ENCODE measurements at regions not wholly inside any gene's neighbourhood (a gene's known extent, or its start where the extent isn't known, plus 50 kb on each side); places are given as distances from the start of the nearest gene placed in this dataset.

- no peak for TF ChIP-seq POLR2AphosphoS5 (IDR thresholded peaks at IDR 0.05; ENCODE audit: low read depth, low read length)
- TF ChIP-seq REST (IDR thresholded peaks at IDR 0.05; ENCODE audit: insufficient read depth in 1 of 2, low read depth in 2 of 2, low read length in 2 of 2), result no peak
- TF ChIP-seq TAF1 (IDR thresholded peaks at IDR 0.05; ENCODE audit: borderline replicate concordance, insufficient read depth, low read length), result no peak
- no peak for TF ChIP-seq SIN3A (IDR thresholded peaks at IDR 0.05; ENCODE audit: borderline replicate concordance, insufficient read depth, low read length)
Observed at GRCh38 chr20:11083841-11084240, 410.0 kb upstream of the JAG1 start.
